ENCODE measurements at regions not wholly inside any gene's neighbourhood (a gene's known extent, or its start where the extent isn't known, plus 50 kb on each side); places are given as distances from the start of the nearest gene placed in this dataset.

DNA sequence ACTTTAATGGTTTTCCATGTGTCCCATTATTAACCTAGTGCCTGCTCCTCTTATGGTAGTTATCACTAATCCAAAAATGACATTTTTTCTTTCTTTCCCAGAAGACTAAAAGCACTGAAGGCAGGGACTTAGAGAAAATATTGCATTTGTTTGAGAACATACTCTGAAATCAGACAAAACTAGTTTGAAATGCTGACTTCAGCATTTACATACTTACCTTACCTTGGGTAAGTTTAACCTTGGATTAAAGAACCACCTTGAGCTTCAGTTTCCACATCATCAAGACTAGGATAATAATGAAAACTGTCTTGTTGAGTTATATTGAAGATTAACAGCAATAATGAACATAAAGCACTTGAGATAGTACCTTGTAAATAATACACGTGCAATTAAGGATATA lies 413.0 kb downstream of the SOX2 start:
- dilution Hi-C loops (cut with MboI; ENCODE audit: extremely low pct_ligation_motif_present, low sequenced_read_pairs) = no loop called here
- no TSS peak for BruUV-seq (replicated peaks)
- Histone ChIP-seq H3K4me1 (ENCODE audit: control insufficient read depth, extremely low read depth, insufficient read depth, low read length) (no peaks in the 10 kb centered on the region), H3K4me3 (replicated peaks in 1 of 3; ENCODE audit: insufficient read depth in 1 of 3, low read depth in 1 of 3, low read length in 3 of 3) (no peak overlapping the region), H3K9me3 (replicated peaks; ENCODE audit: control insufficient read depth, insufficient read depth, low read length) (no peaks in the 10 kb centered on the region), H3K4me2 (ENCODE audit: insufficient read depth, low read length) (no peak overlapping the region), H4K20me1 (replicated peaks; ENCODE audit: control insufficient read depth, extremely low read depth, insufficient read depth, low read length) (no peaks in the 10 kb centered on the region), H3K27me3 (ENCODE audit: control insufficient read depth in 2 of 2, insufficient read depth in 2 of 2, low read length in 2 of 2) (no peaks in the 10 kb centered on the region), H3K79me2 (ENCODE audit: control insufficient read depth, insufficient read depth, low read length) (no peaks in the 10 kb centered on the region), H2AFZ (ENCODE audit: low read depth, low read length) (no peak overlapping the region), H3K27ac (ENCODE audit: insufficient read depth, low read depth, low read length) (no peak overlapping the region), H3K9ac (replicated peaks; ENCODE audit: extremely low read depth, insufficient read depth, low read length) (no peak overlapping the region), H3K9me1 (replicated peaks; ENCODE audit: control insufficient read depth, extremely low read depth, insufficient read depth, low read length) (no peaks in the 10 kb centered on the region), H3K36me3 (ENCODE audit: control insufficient read depth in 2 of 2, extremely low read depth in 1 of 2, insufficient read depth in 2 of 2, low read length in 2 of 2) (no peaks in the 10 kb centered on the region)
- CTCF ChIA-PET = no interaction called here
- intact Hi-C loops (cut with micrococcal nuclease) = no loop called here
- FAIRE-seq = no peak
- POLR2A ChIA-PET = no interaction called here
- no peak for TF ChIP-seq POLR2AphosphoS5 (IDR thresholded peaks at IDR 0.05; ENCODE audit: insufficient read depth, low read depth, low read length)
- no peak for TF ChIP-seq JUN (IDR thresholded peaks at IDR 0.05; ENCODE audit: borderline replicate concordance, insufficient read depth, insufficient read length, low read depth)
- TF ChIP-seq CTCF (IDR thresholded peaks at IDR 0.05; ENCODE audit: extremely low read depth in 1 of 2, insufficient read depth in 1 of 2, low read depth in 1 of 2, low read length in 2 of 2) = no peak
- no peak for DNase-seq (ENCODE audit: low read depth, low spot score)

- Histone ChIP-seq H3K4me3 (replicated peaks in 1 of 3; ENCODE audit: insufficient read depth in 1 of 3, low read depth in 1 of 3, low read length in 3 of 3) (no peak overlapping the region), H3K9ac (replicated peaks; ENCODE audit: extremely low read depth, insufficient read depth, low read length) (no peak overlapping the region), H3K36me3 (ENCODE audit: control insufficient read depth in 2 of 2, extremely low read depth in 1 of 2, insufficient read depth in 2 of 2, low read length in 2 of 2) (no peaks in the 10 kb centered on the region), H3K9me1 (replicated peaks; ENCODE audit: control insufficient read depth, extremely low read depth, insufficient read depth, low read length) (no peaks in the 10 kb centered on the region), H4K20me1 (replicated peaks; ENCODE audit: control insufficient read depth, extremely low read depth, insufficient read depth, low read length) (no peaks in the 10 kb centered on the region), H2AFZ (ENCODE audit: low read depth, low read length) (no peak overlapping the region), H3K4me2 (ENCODE audit: insufficient read depth, low read length) (no peak overlapping the region), H3K27ac (ENCODE audit: insufficient read depth, low read depth, low read length) (no peak overlapping the region), H3K9me3 (replicated peaks; ENCODE audit: control insufficient read depth, insufficient read depth, low read length) (no peaks in the 10 kb centered on the region), H3K27me3 (ENCODE audit: control insufficient read depth in 2 of 2, insufficient read depth in 2 of 2, low read length in 2 of 2) (no peaks in the 10 kb centered on the region), H3K4me1 (ENCODE audit: control insufficient read depth, extremely low read depth, insufficient read depth, low read length) (no peaks in the 10 kb centered on the region), H3K79me2 (ENCODE audit: control insufficient read depth, insufficient read depth, low read length) (no peaks in the 10 kb centered on the region)
- ChIA-PET POLR2A (no interaction called here), CTCF (interaction anchor here (0.7 kb wide), 1 partner anchor 9 kb away, joined by 3 read pairs; no protein-coding TSS in a partner anchor)
- no peak for DNase-seq (ENCODE audit: low read depth, low spot score)
- BruUV-seq (replicated peaks) = no TSS peak
- FAIRE-seq = no peak
- no peak for TF ChIP-seq JUN (IDR thresholded peaks at IDR 0.05; ENCODE audit: borderline replicate concordance, insufficient read depth, insufficient read length, low read depth)
- intact Hi-C loops (cut with micrococcal nuclease) (no loop called here), dilution Hi-C loops (cut with MboI; ENCODE audit: extremely low pct_ligation_motif_present, low sequenced_read_pairs) (no loop called here)
These were observed 418.0 kb downstream of the SOX2 start for GRCh38 chr3:182129740-182130139.
